GM21360 (cell line): ENCODE measurements at regions not wholly inside any gene's neighbourhood (a gene's known extent, or its start where the extent isn't known, plus 50 kb on each side); places are given as distances from the start of the nearest gene placed in this dataset.

Experiments used
- ATAC-seq: cut with Tn5 transposase; IDR thresholded peaks from one replicate; pipeline ENCODE4 v1.9.1; 2021; ENCODE audit warnings: mild to moderate bottlenecking, moderate library complexity; ENCODE audit not compliant: unreplicated experiment

- no peak for ATAC-seq
These were observed 165.0 kb downstream of the RSL24D1 start for GRCh38 chr15:55031727-55032126.

- no peak for ATAC-seq
These were observed 170.4 kb downstream of the RSL24D1 start for GRCh38 chr15:55026381-55026780.

GRCh38 chr15:55017635-55018034 is 179.1 kb downstream of the RSL24D1 start:
- ATAC-seq, result no peak

- ATAC-seq, result no peak
These were observed 180.5 kb downstream of the RSL24D1 start for GRCh38 chr15:55016225-55016624.

GRCh38 chr15:55015093-55015445 is 181.7 kb downstream of the RSL24D1 start:
- ATAC-seq, result no peak

GRCh38 chr15:55014391-55015092 is 182.2 kb downstream of the RSL24D1 start:
- ATAC-seq, result no peak

- ATAC-seq, result no peak
These were observed 188.3 kb downstream of the RSL24D1 start for GRCh38 chr15:55008421-55008820.

GRCh38 chr15:55007561-55007960 is 189.2 kb downstream of the RSL24D1 start:
- ATAC-seq, result no peak

- ATAC-seq, result no peak
These were observed 191.1 kb downstream of the RSL24D1 start for GRCh38 chr15:55005679-55006078.

GRCh38 chr15:55003965-55004873 is 192.5 kb downstream of the RSL24D1 start:
- ATAC-seq, result no peak

- ATAC-seq, result no peak
These were observed 198.1 kb downstream of the RSL24D1 start for GRCh38 chr15:54998661-54999060.

GRCh38 chr15:54990793-54991192 is 205.9 kb downstream of the RSL24D1 start:
- ATAC-seq, result no peak

- ATAC-seq, result no peak
These were observed 208.9 kb downstream of the RSL24D1 start for GRCh38 chr15:54987881-54988280.

- no peak for ATAC-seq
These were observed 216.8 kb downstream of the RSL24D1 start for GRCh38 chr15:54979964-54980363.

GRCh38 chr15:54962637-54963036 is 234.1 kb downstream of the RSL24D1 start:
- ATAC-seq, result no peak

- ATAC-seq, result no peak
These were observed 236.5 kb downstream of the RSL24D1 start for GRCh38 chr15:54960266-54960665.

- ATAC-seq, result no peak
These were observed 255.3 kb downstream of the RSL24D1 start for GRCh38 chr15:54941417-54941816.

GRCh38 chr15:54917312-54917711 is 279.4 kb downstream of the RSL24D1 start:
- no peak for ATAC-seq

- no peak for ATAC-seq
These were observed 281.4 kb downstream of the RSL24D1 start for GRCh38 chr15:54915380-54915779.

- ATAC-seq, result no peak
These were observed 312.4 kb downstream of the RSL24D1 start for GRCh38 chr15:54884312-54884711.

GRCh38 chr15:54859982-54860381 is 336.8 kb downstream of the RSL24D1 start:
- ATAC-seq, result no peak

GRCh38 chr15:54854667-54855066 is 342.1 kb downstream of the RSL24D1 start:
- ATAC-seq, result no peak
